Activated T-cell treated with anti-CD3 and anti-CD28 coated beads, Interleukin-2, amount 50 U/mL, for 4 hours (primary cell): ENCODE measurements at regions not wholly inside any gene's neighbourhood (a gene's known extent, or its start where the extent isn't known, plus 50 kb on each side); places are given as distances from the start of the nearest gene placed in this dataset.
A peak's percentile ranks its signal among the peaks of the same experiment; 100 is the strongest.

Source experiments
- ATAC-seq, 2 donors: fragments of 200-7000 bp; cut with Tn5 transposase; one replicate each; pipeline ENCODE4 v1.10.0; 2021
- DNase-seq: peaks from one replicate; pipeline ENCODE4 v3.0.0-alpha.2; 2020
- H3K27me3 Mint-ChIP-seq: one replicate; pipeline ENCODE4 v1.8.0; 2021; ENCODE audit warnings: low read depth, mixed read lengths
- H3K36me3 Mint-ChIP-seq: one replicate; pipeline ENCODE4 v1.8.0; 2022; ENCODE audit warnings: mixed read lengths; ENCODE audit not compliant: insufficient read depth
- H3K4me1 Mint-ChIP-seq: one replicate; pipeline ENCODE4 v1.8.0; 2021; ENCODE audit warnings: low read depth, mixed read lengths
- H3K4me3 Mint-ChIP-seq: one replicate; pipeline ENCODE4 v1.8.0; 2021; ENCODE audit warnings: mild to moderate bottlenecking, moderate library complexity, mixed read lengths
- H3K9me3 Mint-ChIP-seq: one replicate; pipeline ENCODE4 v1.8.0; 2021; ENCODE audit warnings: mixed read lengths

GRCh38 chr9:2243666-2244555 lies 228.8 kb downstream of the SMARCA2 start:
- H3K4me3 Mint-ChIP-seq: no peak overlapping the region
- peaks cover 13% of the 10 kb centered on the region for H3K27me3 Mint-ChIP-seq
- DNase-seq: no peak
- H3K9me3 Mint-ChIP-seq: peaks cover 4% of the 10 kb centered on the region
- peaks cover 14% of the 10 kb centered on the region for H3K4me1 Mint-ChIP-seq
- no peaks in the 10 kb centered on the region for H3K36me3 Mint-ChIP-seq
- no peak for ATAC-seq

GRCh38 chr9:2247340-2247739 lies 232.2 kb downstream of the SMARCA2 start:
- DNase-seq: no peak
- Mint-ChIP-seq H3K27me3 (peaks cover 8% of the 10 kb centered on the region), H3K4me1 (peaks cover 8% of the 10 kb centered on the region)

GRCh38 chr9:2248768-2249265 lies 233.7 kb downstream of the SMARCA2 start:
- no peaks in the 10 kb centered on the region for H3K4me1 Mint-ChIP-seq
- DNase-seq (no peak), ATAC-seq (no peak)
- no peaks in the 10 kb centered on the region for H3K36me3 Mint-ChIP-seq
- H3K9me3 Mint-ChIP-seq: peaks cover 4% of the 10 kb centered on the region
- no peak overlapping the region for H3K4me3 Mint-ChIP-seq
- no peaks in the 10 kb centered on the region for H3K27me3 Mint-ChIP-seq

More at GRCh38 chr9:2247340-2247739, 232.2 kb downstream of the SMARCA2 start:
- peaks cover 4% of the 10 kb centered on the region for H3K9me3 Mint-ChIP-seq
- no peak for ATAC-seq
- H3K36me3 Mint-ChIP-seq: no peaks in the 10 kb centered on the region
- no peak overlapping the region for H3K4me3 Mint-ChIP-seq

- peaks cover 10% of the 10 kb centered on the region for H3K27me3 Mint-ChIP-seq
- H3K4me1 Mint-ChIP-seq: no peaks in the 10 kb centered on the region
- H3K9me3 Mint-ChIP-seq: no peaks in the 10 kb centered on the region
- DNase-seq (no peak), ATAC-seq (no peak)
- H3K36me3 Mint-ChIP-seq: no peaks in the 10 kb centered on the region
- H3K4me3 Mint-ChIP-seq: no peak overlapping the region
Measured at GRCh38 chr9:2253636-2254580, 238.8 kb downstream of the SMARCA2 start.

- no peak for ATAC-seq
- H3K27me3 Mint-ChIP-seq: peaks cover 10% of the 10 kb centered on the region
- no peaks in the 10 kb centered on the region for H3K4me1 Mint-ChIP-seq
- H3K4me3 Mint-ChIP-seq: no peak overlapping the region
- no peaks in the 10 kb centered on the region for H3K9me3 Mint-ChIP-seq
- H3K36me3 Mint-ChIP-seq: no peaks in the 10 kb centered on the region
- DNase-seq: no peak
Measured at GRCh38 chr9:2255128-2255527, 240.0 kb downstream of the SMARCA2 start.

GRCh38 chr9:2257248-2257929 lies 242.2 kb downstream of the SMARCA2 start:
- H3K27me3 Mint-ChIP-seq: peaks cover 10% of the 10 kb centered on the region
- H3K36me3 Mint-ChIP-seq: no peaks in the 10 kb centered on the region
- no peak for DNase-seq
- no peak overlapping the region for H3K4me3 Mint-ChIP-seq
- H3K4me1 Mint-ChIP-seq: no peaks in the 10 kb centered on the region
- no peaks in the 10 kb centered on the region for H3K9me3 Mint-ChIP-seq
- no peak for ATAC-seq

GRCh38 chr9:2260417-2261306 lies 245.5 kb downstream of the SMARCA2 start:
- no peak for DNase-seq
- H3K4me1 Mint-ChIP-seq: peaks cover 7% of the 10 kb centered on the region

GRCh38 chr9:2261421-2262103 lies 246.4 kb downstream of the SMARCA2 start:
- Mint-ChIP-seq H3K36me3 (no peaks in the 10 kb centered on the region), H3K4me1 (peaks cover 7% of the 10 kb centered on the region), H3K9me3 (no peaks in the 10 kb centered on the region), H3K27me3 (no peaks in the 10 kb centered on the region), H3K4me3 (no peak overlapping the region)
- no peak for ATAC-seq
- DNase-seq: no peak

More at GRCh38 chr9:2260417-2261306, 245.5 kb downstream of the SMARCA2 start:
- peaks cover 7% of the 10 kb centered on the region for H3K27me3 Mint-ChIP-seq
- H3K4me3 Mint-ChIP-seq: no peak overlapping the region
- ATAC-seq: peak; percentile 50 to 65
- no peaks in the 10 kb centered on the region for H3K36me3 Mint-ChIP-seq
- no peaks in the 10 kb centered on the region for H3K9me3 Mint-ChIP-seq

GRCh38 chr9:2262386-2263071 lies 247.4 kb downstream of the SMARCA2 start:
- H3K36me3 Mint-ChIP-seq: no peaks in the 10 kb centered on the region
- ATAC-seq (no peak), DNase-seq (no peak)
- no peaks in the 10 kb centered on the region for H3K27me3 Mint-ChIP-seq
- peaks cover 7% of the 10 kb centered on the region for H3K4me1 Mint-ChIP-seq
- no peak overlapping the region for H3K4me3 Mint-ChIP-seq
- H3K9me3 Mint-ChIP-seq: no peaks in the 10 kb centered on the region

GRCh38 chr9:2263111-2263510 lies 248.0 kb downstream of the SMARCA2 start:
- H3K4me3 Mint-ChIP-seq: no peak overlapping the region
- H3K9me3 Mint-ChIP-seq: no peaks in the 10 kb centered on the region
- H3K36me3 Mint-ChIP-seq: no peaks in the 10 kb centered on the region
- ATAC-seq: no peak
- DNase-seq: no peak
- H3K27me3 Mint-ChIP-seq: no peaks in the 10 kb centered on the region
- peaks cover 7% of the 10 kb centered on the region for H3K4me1 Mint-ChIP-seq

- ATAC-seq: no peak
- Mint-ChIP-seq H3K27me3 (no peaks in the 10 kb centered on the region), H3K9me3 (no peaks in the 10 kb centered on the region), H3K36me3 (no peaks in the 10 kb centered on the region), H3K4me1 (peaks cover 7% of the 10 kb centered on the region), H3K4me3 (no peak overlapping the region)
- no peak for DNase-seq
Measured at GRCh38 chr9:2263665-2264064, 248.5 kb downstream of the SMARCA2 start.

- no peaks in the 10 kb centered on the region for H3K36me3 Mint-ChIP-seq
- ATAC-seq (no peak), DNase-seq (no peak)
- no peak overlapping the region for H3K4me3 Mint-ChIP-seq
- H3K27me3 Mint-ChIP-seq: no peaks in the 10 kb centered on the region
- no peaks in the 10 kb centered on the region for H3K9me3 Mint-ChIP-seq
- H3K4me1 Mint-ChIP-seq: peaks cover 7% of the 10 kb centered on the region
Measured at GRCh38 chr9:2264081-2264480, 248.9 kb downstream of the SMARCA2 start.
